ENCODE measurements at regions not wholly inside any gene's neighbourhood (a gene's known extent, or its start where the extent isn't known, plus 50 kb on each side); places are given as distances from the start of the nearest gene placed in this dataset.

- DNase-seq = no peak
These were observed 312.2 kb upstream of the IRX4 start for GRCh38 chr5:2194949-2195348.

GRCh38 chr5:2194236-2194555 is 311.5 kb upstream of the IRX4 start:
- DNase-seq = no peak

- DNase-seq = no peak
These were observed 311.0 kb upstream of the IRX4 start for GRCh38 chr5:2193542-2194235.

GRCh38 chr5:2193142-2193541 is 310.4 kb upstream of the IRX4 start:
- no peak for DNase-seq

- DNase-seq = no peak
These were observed 309.8 kb upstream of the IRX4 start for GRCh38 chr5:2192496-2192895.

GRCh38 chr5:2191972-2192371 is 309.2 kb upstream of the IRX4 start:
- no peak for DNase-seq

- no peak for DNase-seq
These were observed 307.8 kb upstream of the IRX4 start for GRCh38 chr5:2190549-2190948.

GRCh38 chr5:2188661-2189060 is 305.9 kb upstream of the IRX4 start:
- DNase-seq = no peak

- no peak for DNase-seq
These were observed 305.4 kb upstream of the IRX4 start for GRCh38 chr5:2188137-2188536.

- DNase-seq = no peak
These were observed 305.0 kb upstream of the IRX4 start for GRCh38 chr5:2187687-2188086.

GRCh38 chr5:2187156-2187555 is 304.4 kb upstream of the IRX4 start:
- no peak for DNase-seq

- DNase-seq = no peak
These were observed 303.8 kb upstream of the IRX4 start for GRCh38 chr5:2186472-2187015.

GRCh38 chr5:2185646-2186471 is 303.1 kb upstream of the IRX4 start:
- DNase-seq = no peak

GRCh38 chr5:2184563-2185540 is 302.1 kb upstream of the IRX4 start:
- no peak for DNase-seq

GRCh38 chr5:2184026-2184366 is 301.3 kb upstream of the IRX4 start:
- DNase-seq = no peak

- no peak for DNase-seq
These were observed 300.7 kb upstream of the IRX4 start for GRCh38 chr5:2183154-2184025.

- no peak for DNase-seq
These were observed 299.3 kb upstream of the IRX4 start for GRCh38 chr5:2182020-2182419.

- no peak for DNase-seq
These were observed 298.8 kb upstream of the IRX4 start for GRCh38 chr5:2181557-2181956.

- no peak for DNase-seq
These were observed 298.4 kb upstream of the IRX4 start for GRCh38 chr5:2181149-2181548.

- no peak for DNase-seq
These were observed 297.7 kb upstream of the IRX4 start for GRCh38 chr5:2180456-2180855.

- no peak for DNase-seq
These were observed 297.1 kb upstream of the IRX4 start for GRCh38 chr5:2179861-2180260.

GRCh38 chr5:2178528-2178927 is 295.8 kb upstream of the IRX4 start:
- no peak for DNase-seq

Measured in activated CD4-positive, CD25-positive, alpha-beta regulatory T cell (primary cell).